LNCAP (cell line): ENCODE measurements at regions not wholly inside any gene's neighbourhood (a gene's known extent, or its start where the extent isn't known, plus 50 kb on each side); places are given as distances from the start of the nearest gene placed in this dataset.

ENCODE experiments used
- TF ChIP-seq, protein P1 (sequence below): fragments of 450-650 bp; IDR thresholded peaks from 2 replicates; pipeline ENCODE4 v1.5.1; 2017; ENCODE audit warnings: mild to moderate bottlenecking

DNA sequence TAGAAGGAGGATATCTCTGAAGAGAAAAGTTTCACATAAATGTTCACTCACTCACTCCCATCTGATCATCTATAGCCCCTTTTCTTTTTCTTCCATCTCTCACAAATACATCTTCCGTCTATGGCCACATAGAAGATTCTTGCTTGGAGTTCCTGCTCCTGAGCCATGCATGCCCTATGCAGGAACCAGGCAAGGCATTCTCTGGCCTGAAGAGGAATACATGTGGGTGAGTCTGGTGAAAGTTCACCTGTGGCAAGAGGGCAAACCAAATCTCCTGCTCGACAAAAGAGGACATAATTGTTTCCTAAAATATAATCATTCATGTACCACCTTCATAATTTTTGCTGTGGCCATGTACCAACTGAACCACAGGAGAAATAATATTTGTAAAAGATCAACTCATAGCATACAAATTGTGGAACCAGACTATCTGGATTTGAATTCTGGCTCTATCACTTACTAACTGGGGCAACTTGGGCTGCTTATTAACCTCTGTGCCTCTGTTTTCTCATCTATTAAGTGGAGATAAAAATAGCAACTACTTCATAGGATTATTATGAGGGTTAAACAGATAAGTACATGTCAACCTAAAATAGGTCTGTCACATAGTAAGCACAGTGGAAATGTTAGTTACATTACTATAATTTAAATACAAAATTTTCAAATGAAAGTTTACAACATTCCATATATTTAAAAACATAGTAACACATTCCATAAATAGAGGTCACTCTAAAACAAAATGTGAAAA is 121.2 kb upstream of the NFIB start:
- TF ChIP-seq, protein P1, sequence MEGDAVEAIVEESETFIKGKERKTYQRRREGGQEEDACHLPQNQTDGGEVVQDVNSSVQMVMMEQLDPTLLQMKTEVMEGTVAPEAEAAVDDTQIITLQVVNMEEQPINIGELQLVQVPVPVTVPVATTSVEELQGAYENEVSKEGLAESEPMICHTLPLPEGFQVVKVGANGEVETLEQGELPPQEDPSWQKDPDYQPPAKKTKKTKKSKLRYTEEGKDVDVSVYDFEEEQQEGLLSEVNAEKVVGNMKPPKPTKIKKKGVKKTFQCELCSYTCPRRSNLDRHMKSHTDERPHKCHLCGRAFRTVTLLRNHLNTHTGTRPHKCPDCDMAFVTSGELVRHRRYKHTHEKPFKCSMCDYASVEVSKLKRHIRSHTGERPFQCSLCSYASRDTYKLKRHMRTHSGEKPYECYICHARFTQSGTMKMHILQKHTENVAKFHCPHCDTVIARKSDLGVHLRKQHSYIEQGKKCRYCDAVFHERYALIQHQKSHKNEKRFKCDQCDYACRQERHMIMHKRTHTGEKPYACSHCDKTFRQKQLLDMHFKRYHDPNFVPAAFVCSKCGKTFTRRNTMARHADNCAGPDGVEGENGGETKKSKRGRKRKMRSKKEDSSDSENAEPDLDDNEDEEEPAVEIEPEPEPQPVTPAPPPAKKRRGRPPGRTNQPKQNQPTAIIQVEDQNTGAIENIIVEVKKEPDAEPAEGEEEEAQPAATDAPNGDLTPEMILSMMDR = no peak

DNA sequence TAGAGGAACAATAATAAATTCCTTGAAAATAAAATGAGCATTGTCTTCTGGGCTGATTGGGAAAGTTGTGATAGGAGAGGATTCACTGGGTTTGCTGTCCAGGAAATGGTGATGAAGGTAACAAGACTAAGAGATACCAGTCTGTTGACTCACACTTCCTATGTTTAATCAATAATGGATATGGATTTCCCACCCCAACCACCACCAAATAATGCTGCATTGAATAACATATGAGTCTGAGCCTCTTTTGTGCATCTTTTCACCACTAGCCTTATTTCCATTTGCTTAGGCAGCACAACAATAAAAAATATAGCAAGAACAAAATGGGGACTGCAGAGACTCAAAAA is 120.2 kb upstream of the NFIB start:
- TF ChIP-seq, protein P1 = no peak; the same call in 1 of the 2 replicates

DNA sequence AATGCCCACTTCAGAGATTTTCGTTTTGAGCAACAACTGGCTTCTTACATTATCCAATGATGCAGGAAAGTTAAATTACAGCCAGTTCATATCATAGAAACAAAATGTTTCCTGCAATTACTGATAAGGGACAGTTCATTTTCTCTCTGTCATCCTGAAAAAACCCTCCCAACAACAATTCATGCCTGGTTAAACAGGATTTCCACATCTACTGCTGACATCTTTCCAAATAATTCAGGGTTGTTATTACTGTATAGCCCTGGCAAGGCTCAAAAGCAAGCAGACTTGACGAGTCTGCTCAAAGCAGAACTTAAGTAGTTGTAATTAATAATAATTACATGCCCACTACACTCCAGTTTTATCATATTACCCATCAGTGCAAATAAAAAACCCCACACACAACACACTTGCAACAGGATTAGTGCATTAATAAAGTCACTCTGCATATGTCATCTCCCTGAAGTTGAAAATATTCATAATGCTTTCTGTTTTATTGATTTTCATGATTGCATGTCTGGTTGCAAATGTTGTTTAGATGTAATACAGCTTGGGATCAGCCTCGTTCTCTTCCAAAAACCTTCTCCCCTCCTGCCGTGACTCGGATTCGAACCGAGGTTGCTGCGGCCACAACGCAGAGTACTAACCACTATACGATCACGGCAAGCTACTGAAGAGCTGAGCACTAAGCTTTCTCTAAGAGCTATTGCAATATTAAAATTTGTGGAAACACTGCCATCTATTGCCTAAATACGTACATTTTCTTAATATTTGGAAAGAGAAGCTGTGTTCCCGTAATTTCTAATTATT is 119.6 kb upstream of the NFIB start:
- TF ChIP-seq, protein P1 = peak; percentile 52; the same call in 1 of the 2 replicates

DNA sequence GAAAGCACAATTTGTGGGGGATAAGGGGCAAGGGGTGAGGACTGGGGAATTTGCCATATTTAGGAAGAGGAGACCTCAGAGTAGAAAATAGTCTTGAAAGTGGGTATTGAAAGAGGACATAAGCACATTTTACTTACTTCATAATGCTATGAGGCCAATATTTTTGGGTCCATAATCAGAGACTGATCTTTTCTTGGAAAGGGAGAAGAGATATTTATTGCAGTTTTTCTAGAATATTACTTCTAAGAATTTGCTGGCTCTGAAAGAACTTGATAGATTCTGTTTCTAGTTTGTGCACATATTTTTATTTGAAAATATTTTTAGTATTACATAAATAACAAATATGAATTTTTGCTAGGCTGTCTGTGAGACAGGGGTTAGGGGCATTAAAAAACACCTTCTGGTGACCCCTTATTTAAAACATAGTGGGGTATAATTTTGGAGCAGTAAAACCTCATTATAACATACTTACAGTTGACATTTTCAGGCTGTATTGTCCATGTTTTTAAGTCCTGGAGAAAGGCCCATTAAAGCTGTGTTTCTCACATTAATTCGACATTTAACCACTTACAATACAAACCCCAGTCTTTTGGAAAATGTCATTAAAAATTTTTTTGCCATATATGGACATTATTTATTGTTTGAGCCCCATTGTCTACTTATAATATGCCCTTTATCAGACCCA is 118.9 kb upstream of the NFIB start:
- TF ChIP-seq, protein P1 = no peak

DNA sequence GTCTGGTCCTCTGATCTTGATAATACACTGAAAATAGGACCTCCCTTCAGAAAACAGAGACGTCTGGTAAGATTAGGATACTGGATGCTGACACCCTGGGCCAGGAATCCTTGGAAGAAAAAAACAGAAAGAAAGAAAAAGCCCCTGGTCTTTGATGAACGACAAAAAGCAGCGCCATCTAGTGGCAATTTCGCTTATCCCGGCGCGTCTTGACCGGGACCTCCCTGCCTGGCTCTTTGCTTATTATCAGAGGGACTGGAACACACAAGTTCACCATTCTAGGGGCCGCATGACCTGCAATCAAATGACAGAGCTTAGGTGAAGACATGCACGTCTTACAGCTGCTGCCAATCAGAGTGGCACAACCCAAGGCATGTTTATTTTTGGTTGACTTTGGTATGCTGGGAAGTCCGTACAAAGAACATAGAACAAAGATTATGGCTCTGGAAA is 114.9 kb upstream of the NFIB start:
- TF ChIP-seq, protein P1 = peak; percentile 84

DNA sequence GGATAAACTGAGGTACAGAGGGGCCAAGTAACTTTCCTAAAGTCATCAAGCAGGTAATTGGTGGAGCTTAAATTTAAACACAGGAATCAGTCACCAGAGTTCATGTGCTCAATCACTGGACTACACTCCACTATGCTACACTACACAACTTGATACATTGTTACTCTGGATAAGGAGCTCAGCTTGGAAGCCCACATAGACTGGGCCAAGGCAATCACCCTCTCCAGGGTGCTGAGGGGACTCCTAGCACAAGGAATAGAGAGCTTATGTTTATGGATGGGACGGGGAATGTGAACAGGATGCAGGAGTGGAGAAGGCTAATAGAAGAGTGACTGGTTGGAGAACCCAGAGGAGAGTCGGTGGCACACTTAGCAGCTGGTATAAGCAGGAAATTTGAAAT is 113.5 kb upstream of the NFIB start:
- TF ChIP-seq, protein P1 = no peak

DNA sequence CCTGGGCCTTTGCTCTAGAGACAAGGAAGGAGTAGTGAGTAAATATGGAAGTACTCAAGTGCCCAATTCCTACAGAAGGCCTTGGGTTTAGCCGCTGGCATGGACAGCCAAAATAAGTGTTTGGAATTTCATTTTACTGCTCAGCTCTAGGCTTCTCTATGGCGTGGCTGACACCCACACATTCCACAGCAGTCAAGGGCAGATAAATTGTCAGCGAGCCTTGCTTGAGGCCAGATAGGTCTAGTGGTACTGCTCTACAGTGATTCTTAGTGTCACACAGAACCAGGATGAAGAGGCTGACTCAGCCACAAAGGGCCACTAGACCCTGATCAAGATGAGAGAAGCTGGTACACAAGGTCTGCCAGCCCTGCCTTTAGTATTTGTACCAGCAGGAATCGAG is 111.0 kb upstream of the NFIB start:
- TF ChIP-seq, protein P1 = no peak
